Skeletal muscle tissue (tissue), 3 donors: ENCODE measurements at regions not wholly inside any gene's neighbourhood (a gene's known extent, or its start where the extent isn't known, plus 50 kb on each side); places are given as distances from the start of the nearest gene placed in this dataset.

Experiments used
- H3K27ac ChIP-seq: one replicate; pipeline ENCODE4 v1.7.0; 2013; ENCODE audit warnings: mild to moderate bottlenecking, low read depth, low read length, inconsistent platforms
- H3K27me3 ChIP-seq, 3 donors: one replicate each; pipeline ENCODE4 v1.7.0; 2013; ENCODE audit warnings: low read length in 3 of 3; ENCODE audit not compliant: control insufficient read depth in 3 of 3, insufficient read depth in 3 of 3
- H3K36me3 ChIP-seq, 3 donors: one replicate each; pipeline ENCODE4 v1.7.0; 2013; ENCODE audit warnings: low read length in 3 of 3; ENCODE audit not compliant: control insufficient read depth in 3 of 3, insufficient read depth in 3 of 3
- H3K4me1 ChIP-seq, 3 donors: one replicate each; pipeline ENCODE4 v1.7.0; 2013; ENCODE audit warnings: low read length in 3 of 3, mild to moderate bottlenecking in 3 of 3; ENCODE audit not compliant: control insufficient read depth in 3 of 3, insufficient read depth in 3 of 3
- H3K4me3 ChIP-seq, 3 donors: one replicate each; pipeline ENCODE4 v1.7.0; 2013; ENCODE audit warnings: low read length in 3 of 3
- H3K9ac ChIP-seq, 3 donors: one replicate each; pipeline ENCODE4 v1.7.0; 2013; ENCODE audit warnings: low read length in 3 of 3, mild to moderate bottlenecking in 3 of 3, moderate library complexity in 2 of 3, low read depth in 1 of 3
- H3K9me3 ChIP-seq, 3 donors: one replicate each; pipeline ENCODE4 v1.7.0; 2013; ENCODE audit warnings: low read length in 3 of 3; ENCODE audit not compliant: control insufficient read depth in 3 of 3
- donor health status: Osteomylitis.

GRCh38 chr2:16008856-16009255 is 68.5 kb downstream of the MYCN start:
- Histone ChIP-seq H3K4me3 (no peak overlapping the region), H3K27ac (no peak overlapping the region), H3K4me1 (no peaks in the 10 kb centered on the region), H3K9ac (no peak overlapping the region), H3K36me3 (no peaks in the 10 kb centered on the region), H3K27me3 (peaks cover 12 to 41% (median 26%) of the 10 kb centered on the region in 3 donors), H3K9me3 (no peaks in the 10 kb centered on the region)

GRCh38 chr2:16008331-16008850 is 68.0 kb downstream of the MYCN start:
- Histone ChIP-seq H3K9ac (no peak overlapping the region), H3K4me1 (no peaks in the 10 kb centered on the region), H3K27ac (no peak overlapping the region), H3K4me3 (no peak overlapping the region), H3K36me3 (no peaks in the 10 kb centered on the region), H3K9me3 (no peaks in the 10 kb centered on the region), H3K27me3 (peaks cover 12 to 37% (median 21%) of the 10 kb centered on the region in 3 donors)

- no peaks in the 10 kb centered on the region for H3K4me1 ChIP-seq
- peaks cover 4 to 28% (median 13%) of the 10 kb centered on the region in 3 donors for H3K27me3 ChIP-seq
- no peak overlapping the region for H3K9ac ChIP-seq
- no peaks in the 10 kb centered on the region for H3K9me3 ChIP-seq
- no peaks in the 10 kb centered on the region for H3K36me3 ChIP-seq
- no peak overlapping the region for H3K27ac ChIP-seq
- H3K4me3 ChIP-seq, result no peak overlapping the region
These were observed 67.0 kb downstream of the MYCN start for GRCh38 chr2:16007167-16007934.

- H3K9ac ChIP-seq, result no peak overlapping the region
- H3K9me3 ChIP-seq, result no peaks in the 10 kb centered on the region
- peaks cover 3 to 24% (median 11%) of the 10 kb centered on the region in 3 donors for H3K27me3 ChIP-seq
- no peak overlapping the region for H3K4me3 ChIP-seq
- H3K36me3 ChIP-seq, result no peaks in the 10 kb centered on the region
- no peak overlapping the region for H3K27ac ChIP-seq
- H3K4me1 ChIP-seq, result no peaks in the 10 kb centered on the region
These were observed 66.3 kb downstream of the MYCN start for GRCh38 chr2:16006537-16007166.

- H3K4me1 ChIP-seq, result no peaks in the 10 kb centered on the region
- H3K9me3 ChIP-seq, result no peaks in the 10 kb centered on the region
- H3K4me3 ChIP-seq, result no peak overlapping the region
- peaks cover 3 to 20% (median 8%) of the 10 kb centered on the region in 3 donors for H3K27me3 ChIP-seq
- H3K9ac ChIP-seq, result no peak overlapping the region
- no peaks in the 10 kb centered on the region for H3K36me3 ChIP-seq
- no peak overlapping the region for H3K27ac ChIP-seq
These were observed 65.6 kb downstream of the MYCN start for GRCh38 chr2:16005816-16006536.

GRCh38 chr2:16005389-16005788 is 65.0 kb downstream of the MYCN start:
- H3K9me3 ChIP-seq, result no peaks in the 10 kb centered on the region
- no peaks in the 10 kb centered on the region for H3K36me3 ChIP-seq
- no peaks in the 10 kb centered on the region for H3K4me1 ChIP-seq
- peaks cover 3 to 17% (median 8%) of the 10 kb centered on the region in 3 donors for H3K27me3 ChIP-seq
- H3K9ac ChIP-seq, result no peak overlapping the region
- H3K4me3 ChIP-seq, result no peak overlapping the region
- no peak overlapping the region for H3K27ac ChIP-seq

GRCh38 chr2:16003809-16004208 is 63.5 kb downstream of the MYCN start:
- H3K4me3 ChIP-seq, result no peak overlapping the region
- no peaks in the 10 kb centered on the region for H3K36me3 ChIP-seq
- no peaks in the 10 kb centered on the region for H3K4me1 ChIP-seq
- peaks cover 0 to 8% (median 2%) of the 10 kb centered on the region in 3 donors for H3K27me3 ChIP-seq
- no peaks in the 10 kb centered on the region for H3K9me3 ChIP-seq
- H3K27ac ChIP-seq, result no peak overlapping the region
- no peak overlapping the region for H3K9ac ChIP-seq

GRCh38 chr2:16003152-16003551 is 62.8 kb downstream of the MYCN start:
- Histone ChIP-seq H3K4me3 (no peak overlapping the region), H3K27ac (no peak overlapping the region), H3K4me1 (no peaks in the 10 kb centered on the region), H3K27me3 (peaks cover 0 to 8% (median 2%) of the 10 kb centered on the region in 3 donors), H3K9me3 (no peaks in the 10 kb centered on the region), H3K9ac (no peak overlapping the region), H3K36me3 (no peaks in the 10 kb centered on the region)

- Histone ChIP-seq H3K9me3 (no peaks in the 10 kb centered on the region), H3K36me3 (no peaks in the 10 kb centered on the region), H3K9ac (no peak overlapping the region), H3K4me1 (no peaks in the 10 kb centered on the region), H3K27ac (no peak overlapping the region), H3K27me3 (peaks cover 0 to 8% (median 2%) of the 10 kb centered on the region in 3 donors), H3K4me3 (no peak overlapping the region)
These were observed 62.2 kb downstream of the MYCN start for GRCh38 chr2:16002575-16002974.

- Histone ChIP-seq H3K36me3 (no peaks in the 10 kb centered on the region), H3K9me3 (no peaks in the 10 kb centered on the region), H3K4me3 (no peak overlapping the region), H3K9ac (no peak overlapping the region), H3K27ac (no peak overlapping the region), H3K4me1 (no peaks in the 10 kb centered on the region), H3K27me3 (peaks cover 0 to 9% (median 2%) of the 10 kb centered on the region in 3 donors)
These were observed 61.8 kb downstream of the MYCN start for GRCh38 chr2:16002144-16002543.
